BE2C (cell line): ENCODE measurements at regions not wholly inside any gene's neighbourhood (a gene's known extent, or its start where the extent isn't known, plus 50 kb on each side); places are given as distances from the start of the nearest gene placed in this dataset.

Experiments used
- DNase-seq: peaks from one replicate; pipeline ENCODE4 v3.0.0-alpha.2; 2020
- H3K27me3 ChIP-seq: fragments of 250-450 bp; sonication (Bioruptor Pico); 2 replicates; pipeline ENCODE4 v1.5.1; 2020; ENCODE audit warnings: mild to moderate bottlenecking
- H3K36me3 ChIP-seq: fragments of 250-450 bp; sonication (Bioruptor Pico); 2 replicates; pipeline ENCODE4 v1.5.1; 2020; ENCODE audit warnings: mild to moderate bottlenecking
- H3K4me1 ChIP-seq: fragments of 250-450 bp; sonication (Bioruptor Pico); 2 replicates; pipeline ENCODE4 v1.5.1; 2020
- H3K4me3 ChIP-seq: 2 replicates; pipeline ENCODE4 v1.5.1; 2011; ENCODE audit warnings: low read depth, low read length
- H3K9me3 ChIP-seq: fragments of 250-450 bp; sonication (Bioruptor Pico); 2 replicates; pipeline ENCODE4 v1.5.1; 2020
- TF ChIP-seq, protein P1 (sequence below): IDR thresholded peaks from 2 replicates; pipeline ENCODE4 v1.5.1; 2012; ENCODE audit warnings: mild to moderate bottlenecking, low read depth, low read length

- no peak for DNase-seq
- Histone ChIP-seq H3K4me3 (no peak overlapping the region), H3K4me1 (peaks cover 26% of the 10 kb centered on the region), H3K27me3 (no peaks in the 10 kb centered on the region), H3K9me3 (no peaks in the 10 kb centered on the region; the same call in 1 of the 2 replicates), H3K36me3 (peaks cover 32% of the 10 kb centered on the region)
- TF ChIP-seq, protein P1, sequence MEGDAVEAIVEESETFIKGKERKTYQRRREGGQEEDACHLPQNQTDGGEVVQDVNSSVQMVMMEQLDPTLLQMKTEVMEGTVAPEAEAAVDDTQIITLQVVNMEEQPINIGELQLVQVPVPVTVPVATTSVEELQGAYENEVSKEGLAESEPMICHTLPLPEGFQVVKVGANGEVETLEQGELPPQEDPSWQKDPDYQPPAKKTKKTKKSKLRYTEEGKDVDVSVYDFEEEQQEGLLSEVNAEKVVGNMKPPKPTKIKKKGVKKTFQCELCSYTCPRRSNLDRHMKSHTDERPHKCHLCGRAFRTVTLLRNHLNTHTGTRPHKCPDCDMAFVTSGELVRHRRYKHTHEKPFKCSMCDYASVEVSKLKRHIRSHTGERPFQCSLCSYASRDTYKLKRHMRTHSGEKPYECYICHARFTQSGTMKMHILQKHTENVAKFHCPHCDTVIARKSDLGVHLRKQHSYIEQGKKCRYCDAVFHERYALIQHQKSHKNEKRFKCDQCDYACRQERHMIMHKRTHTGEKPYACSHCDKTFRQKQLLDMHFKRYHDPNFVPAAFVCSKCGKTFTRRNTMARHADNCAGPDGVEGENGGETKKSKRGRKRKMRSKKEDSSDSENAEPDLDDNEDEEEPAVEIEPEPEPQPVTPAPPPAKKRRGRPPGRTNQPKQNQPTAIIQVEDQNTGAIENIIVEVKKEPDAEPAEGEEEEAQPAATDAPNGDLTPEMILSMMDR, result no peak
Observed at GRCh38 chr22:25483931-25484330, 80.5 kb upstream of the GRK3 start.

GRCh38 chr22:25484521-25485315 is 79.8 kb upstream of the GRK3 start:
- Histone ChIP-seq H3K27me3 (no peaks in the 10 kb centered on the region), H3K4me1 (peaks cover 30% of the 10 kb centered on the region), H3K36me3 (peaks cover 31% of the 10 kb centered on the region), H3K4me3 (no peak overlapping the region), H3K9me3 (no peaks in the 10 kb centered on the region; the same call in 1 of the 2 replicates)
- TF ChIP-seq, protein P1, result no peak
- no peak for DNase-seq

DNA sequence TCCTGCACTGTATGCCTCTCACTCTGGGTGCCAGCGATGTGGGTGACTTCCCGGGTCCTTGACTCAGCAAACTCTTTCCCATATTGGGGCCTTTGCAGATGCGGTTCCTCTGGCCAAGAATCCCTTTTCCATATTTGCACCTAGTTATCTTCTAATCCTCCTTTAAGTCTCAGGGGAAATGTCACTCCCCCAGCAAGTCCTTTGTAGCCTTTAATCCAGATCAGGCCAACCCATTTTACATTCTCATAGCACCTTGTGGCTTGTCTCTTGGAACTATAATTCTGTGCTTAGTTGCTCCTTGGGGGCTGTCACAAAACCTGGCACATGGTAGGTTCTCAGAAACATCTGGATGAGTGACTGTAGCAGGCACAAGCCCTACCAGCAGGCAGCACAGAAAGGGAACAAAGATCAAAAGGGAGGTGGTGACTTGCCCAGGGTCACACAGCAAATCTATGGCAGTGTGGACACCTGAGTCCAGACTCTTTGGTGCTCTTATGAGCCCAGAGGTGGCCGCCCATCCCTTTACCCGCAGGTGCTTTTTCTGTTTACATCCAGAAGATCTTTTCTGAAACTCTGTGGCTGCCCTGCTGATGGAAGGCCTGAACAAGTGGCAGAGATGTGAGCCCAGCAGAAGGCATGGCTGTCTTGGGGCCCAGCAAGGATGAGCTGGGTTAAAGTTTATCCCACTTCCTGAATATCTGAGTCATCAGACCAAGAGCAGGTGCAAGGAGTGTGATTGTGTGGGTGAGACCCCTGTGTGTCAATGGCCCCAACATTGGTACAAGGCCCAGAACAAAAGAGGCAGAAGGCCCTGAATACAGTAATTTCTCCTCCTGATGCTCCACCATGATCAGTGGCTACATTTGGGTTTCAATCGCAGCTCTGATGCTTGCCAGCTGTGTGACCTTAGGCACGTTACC is 78.6 kb upstream of the GRK3 start:
- no peak for DNase-seq
- Histone ChIP-seq H3K36me3 (peaks cover 36% of the 10 kb centered on the region), H3K4me1 (peaks cover 29% of the 10 kb centered on the region), H3K9me3 (no peaks in the 10 kb centered on the region), H3K27me3 (no peaks in the 10 kb centered on the region), H3K4me3 (no peak overlapping the region)
- TF ChIP-seq, protein P1, result no peak

- H3K4me3 ChIP-seq, result no peak overlapping the region
- no peaks in the 10 kb centered on the region for H3K27me3 ChIP-seq
- peaks cover 27% of the 10 kb centered on the region for H3K4me1 ChIP-seq
- no peaks in the 10 kb centered on the region for H3K9me3 ChIP-seq
- TF ChIP-seq, protein P1, result no peak
- DNase-seq, result no peak
- peaks cover 36% of the 10 kb centered on the region for H3K36me3 ChIP-seq
Observed at GRCh38 chr22:25487508-25487907, 77.0 kb upstream of the GRK3 start.

GRCh38 chr22:25488244-25489020 is 76.0 kb upstream of the GRK3 start:
- H3K4me3 ChIP-seq, result no peak overlapping the region
- peak; percentile 78 for DNase-seq
- TF ChIP-seq, protein P1, result no peak
- peaks cover 25% of the 10 kb centered on the region for H3K4me1 ChIP-seq
- H3K36me3 ChIP-seq, result peaks cover 36% of the 10 kb centered on the region
- no peaks in the 10 kb centered on the region for H3K9me3 ChIP-seq
- H3K27me3 ChIP-seq, result no peaks in the 10 kb centered on the region
